Prostate gland (tissue), 2 donors: ENCODE measurements at regions not wholly inside any gene's neighbourhood (a gene's known extent, or its start where the extent isn't known, plus 50 kb on each side); places are given as distances from the start of the nearest gene placed in this dataset.

Source experiments
- DNase-seq: peaks from one replicate; pipeline ENCODE4 v3.0.0-alpha.2; 2019; ENCODE audit warnings: low spot score
- H3K27ac ChIP-seq, 2 donors: fragments of 200-600 bp; sonication (generic); 2 replicates each; pipeline ENCODE4 v1.5.1; 2017 to 2019
- H3K27me3 ChIP-seq: fragments of 200-600 bp; sonication (generic); replicated peaks from 2 replicates; pipeline ENCODE4 v1.5.1; 2019; ENCODE audit not compliant: insufficient read depth
- H3K36me3 ChIP-seq, 2 donors: fragments of 200-600 bp; sonication (generic); 1 replicate in 1 of 2; 2 replicates in 1 of 2; pipeline versions ENCODE4 v1.5.1 to v1.8.1; 2017 to 2019
- H3K4me1 ChIP-seq: fragments of 200-600 bp; sonication (generic); replicated peaks from 2 replicates; pipeline ENCODE4 v1.5.1; 2019
- H3K4me3 ChIP-seq, 2 donors: fragments of 200-600 bp; sonication (generic); 2 replicates each; pipeline ENCODE4 v1.5.1; 2017 to 2019
- H3K9me3 ChIP-seq: fragments of 200-600 bp; sonication (generic); 2 replicates; pipeline ENCODE4 v1.5.1; 2017
- CTCF ChIP-seq, 4 experiments: fragments of 200-600 bp in 2 of 4; fragments of 450-650 bp in 2 of 4; sonication (generic) in 2 of 4; IDR thresholded peaks; 1 replicate in 3 of 4; 2 replicates in 1 of 4; pipeline ENCODE4 v1.5.1; 2016 to 2019; ENCODE audit warnings: antibody characterized with exemption in 4 of 4, mild to moderate bottlenecking in 2 of 4, moderate library complexity in 2 of 4
- POLR2A ChIP-seq: fragments of 450-650 bp; IDR thresholded peaks from one replicate; pipeline ENCODE4 v1.6.1; 2016; ENCODE audit warnings: antibody characterized with exemption, mild to moderate bottlenecking
- POLR2AphosphoS5 ChIP-seq: sonication (generic); formaldehyde crosslinking; IDR thresholded peaks from one replicate; pipeline ENCODE4 v1.6.1; 2017; ENCODE audit warnings: antibody characterized with exemption
- WGBS: methylation state at CpG from one replicate; pipeline ENCODE4 v1.1.5; 2018; 5-methylcytosine and 5-hydroxymethylcytosine counted together
- intact Hi-C: fragments of 100-400 bp; cut with DNase I; formaldehyde crosslinking; loops from one replicate; pipeline ENCODE4 v1.14.2; 2022

- H3K27me3 ChIP-seq = no peaks in the 10 kb centered on the region
- no peaks in the 10 kb centered on the region for H3K9me3 ChIP-seq
- DNase-seq = no peak
- no peak overlapping the region for H3K27ac ChIP-seq
- H3K4me3 ChIP-seq = no peak overlapping the region
- intact Hi-C loops = loop anchor here (10.0 kb wide), 1 partner anchor 810 kb away; no protein-coding TSS in a partner anchor
- TF ChIP-seq CTCF (IDR thresholded peaks at IDR 0.05) = no peak
- TF ChIP-seq POLR2AphosphoS5 = no peak
- no peak for TF ChIP-seq POLR2A
- 91% methylated on average over 4 of the region's 4 CpGs for WGBS
- H3K4me1 ChIP-seq = no peaks in the 10 kb centered on the region
- H3K36me3 ChIP-seq = no peaks in the 10 kb centered on the region
Measured at GRCh38 chr21:27694667-27695066, 727.8 kb upstream of the ADAMTS5 start.

DNA sequence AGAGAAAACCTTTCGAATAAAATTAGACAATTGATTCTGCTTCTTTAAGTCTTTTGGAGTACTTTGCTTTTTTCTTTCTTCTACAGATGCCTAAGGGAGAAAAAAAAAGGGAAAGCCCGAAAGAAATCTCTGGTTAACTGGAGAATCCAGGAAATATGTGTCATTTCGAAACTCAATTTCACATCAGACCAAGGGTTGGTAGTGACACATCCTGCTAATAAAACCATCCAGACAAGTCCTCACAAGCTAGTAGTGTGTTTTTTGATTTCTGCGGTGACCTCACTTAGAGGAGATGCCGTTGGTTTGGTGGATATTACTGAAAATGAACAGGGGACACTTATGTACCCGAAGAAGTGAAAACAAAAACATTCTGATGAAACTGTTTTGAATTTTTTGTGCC is 726.5 kb upstream of the ADAMTS5 start:
- WGBS = 65% methylated on average over 6 of the region's 6 CpGs
- no peak for DNase-seq
- H3K4me3 ChIP-seq = no peak overlapping the region
- no peaks in the 10 kb centered on the region for H3K36me3 ChIP-seq
- no peaks in the 10 kb centered on the region for H3K4me1 ChIP-seq
- H3K9me3 ChIP-seq = no peaks in the 10 kb centered on the region
- H3K27me3 ChIP-seq = no peaks in the 10 kb centered on the region
- TF ChIP-seq CTCF (IDR thresholded peaks at IDR 0.05) = no peak
- H3K27ac ChIP-seq = no peak overlapping the region
- intact Hi-C loops = loop anchor here (10.0 kb wide), 1 partner anchor 809 kb away; no protein-coding TSS in a partner anchor

- TF ChIP-seq POLR2AphosphoS5 = no peak
- no peak for TF ChIP-seq CTCF (IDR thresholded peaks at IDR 0.05)
- no peak for TF ChIP-seq POLR2A
- DNase-seq = no peak
- H3K27me3 ChIP-seq = no peaks in the 10 kb centered on the region
- no peaks in the 10 kb centered on the region for H3K4me1 ChIP-seq
- H3K36me3 ChIP-seq = no peaks in the 10 kb centered on the region
- no peaks in the 10 kb centered on the region for H3K9me3 ChIP-seq
- H3K27ac ChIP-seq = no peak overlapping the region
- WGBS = 88% methylated on average over 1 of the region's 1 CpG
- intact Hi-C loops = loop anchor here (10.0 kb wide), 1 partner anchor 807 kb away; no protein-coding TSS in a partner anchor
- no peak overlapping the region for H3K4me3 ChIP-seq
Measured at GRCh38 chr21:27691516-27691915, 724.6 kb upstream of the ADAMTS5 start.

DNA sequence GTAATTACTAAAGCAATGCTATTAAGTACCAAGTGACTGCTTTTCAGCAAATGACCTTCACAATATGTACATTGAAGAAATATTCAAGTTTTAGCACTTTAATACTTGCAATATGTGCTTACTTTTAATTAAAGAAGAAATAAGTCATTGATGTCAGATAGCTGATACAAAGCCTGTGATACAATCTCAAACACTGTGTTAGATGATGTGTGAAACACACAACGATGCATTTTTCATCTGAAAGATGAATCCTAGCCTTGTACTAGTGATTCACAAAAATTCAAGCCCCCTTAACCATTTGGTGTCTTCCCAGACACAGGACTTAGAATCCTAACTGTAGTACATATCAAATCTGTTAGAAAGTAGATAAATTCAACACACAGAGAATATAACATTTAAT is 724.1 kb upstream of the ADAMTS5 start:
- TF ChIP-seq POLR2AphosphoS5 (no peak), POLR2A (no peak), CTCF (IDR thresholded peaks at IDR 0.05) (no peak)
- H3K4me1 ChIP-seq = no peaks in the 10 kb centered on the region
- no peaks in the 10 kb centered on the region for H3K27me3 ChIP-seq
- H3K4me3 ChIP-seq = no peak overlapping the region
- WGBS = 47% methylated on average over 1 of the region's 1 CpG
- DNase-seq = no peak
- intact Hi-C loops = loop anchor here (10.0 kb wide), 1 partner anchor 806 kb away; no protein-coding TSS in a partner anchor
- H3K27ac ChIP-seq = no peak overlapping the region
- no peaks in the 10 kb centered on the region for H3K9me3 ChIP-seq
- H3K36me3 ChIP-seq = no peaks in the 10 kb centered on the region

DNA sequence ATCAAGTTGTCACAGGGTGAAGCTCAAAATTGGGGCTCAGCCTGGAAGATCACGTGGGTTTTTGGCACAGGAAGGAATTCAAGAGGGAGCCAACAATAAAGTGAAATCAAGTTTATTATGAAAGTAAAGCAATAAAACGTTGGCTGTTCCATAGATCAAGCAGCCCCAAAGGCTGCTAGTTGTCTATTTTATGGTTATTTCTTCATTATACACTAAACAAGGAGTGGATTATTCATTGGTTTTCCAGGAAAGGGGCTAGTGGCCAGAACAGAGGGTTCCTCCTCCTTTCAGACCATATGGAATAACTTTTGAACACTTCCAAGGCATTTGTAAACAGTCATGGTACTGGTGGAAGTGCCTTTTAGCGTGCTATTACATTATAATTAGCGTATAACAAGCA is 723.5 kb upstream of the ADAMTS5 start:
- H3K4me1 ChIP-seq = no peaks in the 10 kb centered on the region
- H3K27ac ChIP-seq = no peak overlapping the region
- intact Hi-C loops = loop anchor here (10.0 kb wide), 1 partner anchor 806 kb away; no protein-coding TSS in a partner anchor
- DNase-seq = no peak
- no peaks in the 10 kb centered on the region for H3K9me3 ChIP-seq
- H3K4me3 ChIP-seq = no peak overlapping the region
- TF ChIP-seq CTCF (IDR thresholded peaks at IDR 0.05) (no peak), POLR2A (no peak), POLR2AphosphoS5 (no peak)
- 47% methylated on average over 4 of the region's 4 CpGs for WGBS
- H3K36me3 ChIP-seq = no peaks in the 10 kb centered on the region
- no peaks in the 10 kb centered on the region for H3K27me3 ChIP-seq
